Activated gamma-delta T cell treated with anti-CD3 and anti-CD28 coated beads, Interleukin-2, amount 50 U/mL, for 16 hours (primary cell): ENCODE measurements at regions not wholly inside any gene's neighbourhood (a gene's known extent, or its start where the extent isn't known, plus 50 kb on each side); places are given as distances from the start of the nearest gene placed in this dataset.
"Not testable (repeated sequence)": the region's sequence is repeated elsewhere in the genome, so short reads cannot be mapped to it uniquely, and the experiment has no call there.

Experiments
- DNase-seq: peaks from one replicate; pipeline ENCODE4 v3.0.0-alpha.2; 2020; ENCODE audit warnings: low read depth

DNA sequence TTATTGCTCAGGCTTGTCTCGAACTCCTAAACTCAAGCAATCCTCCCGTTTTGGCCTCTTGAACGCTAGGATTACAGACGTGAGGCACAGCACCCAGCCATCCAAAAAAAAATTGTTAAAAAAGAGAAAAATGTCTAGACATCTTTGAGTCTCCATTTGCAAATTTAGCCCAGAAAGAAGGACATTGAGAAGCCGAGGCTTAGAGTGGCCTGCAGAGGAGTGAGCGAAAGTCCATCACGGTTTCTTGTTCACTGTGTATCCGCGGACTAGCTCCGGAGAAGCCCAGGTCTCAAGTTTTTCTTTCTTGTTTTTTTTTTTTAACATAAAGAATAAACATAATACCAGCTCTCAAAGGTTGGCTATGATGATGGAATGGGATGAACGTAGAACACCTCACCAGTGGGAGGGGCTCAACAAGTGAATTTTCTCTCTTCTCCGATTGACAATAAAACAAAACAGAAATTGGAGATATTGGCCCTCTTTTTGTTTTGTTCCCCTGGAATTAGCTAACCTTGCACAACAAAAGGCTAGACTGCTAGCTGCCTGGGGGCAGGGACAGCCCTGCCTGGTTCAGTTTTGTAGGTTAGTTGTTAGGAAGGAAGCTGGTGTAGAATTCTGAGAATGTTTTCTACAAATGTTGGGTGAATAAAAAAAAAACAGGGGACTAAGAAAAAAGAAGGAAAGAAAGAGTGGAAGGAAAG is 163.4 kb downstream of the MYCN start:
- DNase-seq: no peak

DNA sequence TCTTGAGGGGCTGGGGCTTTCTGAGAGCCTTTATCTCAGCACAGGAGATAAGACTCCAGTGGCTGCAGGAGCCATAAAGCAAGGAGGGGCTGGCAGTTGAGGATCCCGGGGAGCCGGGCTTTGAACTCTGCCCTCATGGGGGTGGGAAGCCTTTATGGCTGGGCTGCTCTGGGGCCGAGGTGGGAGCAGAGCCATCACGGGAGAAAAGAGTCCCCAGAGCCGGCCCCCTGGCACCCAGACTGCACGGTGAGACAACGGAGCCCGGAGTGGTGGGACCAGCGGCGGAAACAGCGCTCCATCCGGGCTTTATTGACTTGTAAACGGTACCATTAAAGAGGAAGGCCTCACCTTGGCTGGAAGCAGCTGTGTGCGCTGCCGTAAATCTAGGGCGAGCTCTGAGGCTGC is 162.6 kb downstream of the MYCN start:
- no peak for DNase-seq

DNA sequence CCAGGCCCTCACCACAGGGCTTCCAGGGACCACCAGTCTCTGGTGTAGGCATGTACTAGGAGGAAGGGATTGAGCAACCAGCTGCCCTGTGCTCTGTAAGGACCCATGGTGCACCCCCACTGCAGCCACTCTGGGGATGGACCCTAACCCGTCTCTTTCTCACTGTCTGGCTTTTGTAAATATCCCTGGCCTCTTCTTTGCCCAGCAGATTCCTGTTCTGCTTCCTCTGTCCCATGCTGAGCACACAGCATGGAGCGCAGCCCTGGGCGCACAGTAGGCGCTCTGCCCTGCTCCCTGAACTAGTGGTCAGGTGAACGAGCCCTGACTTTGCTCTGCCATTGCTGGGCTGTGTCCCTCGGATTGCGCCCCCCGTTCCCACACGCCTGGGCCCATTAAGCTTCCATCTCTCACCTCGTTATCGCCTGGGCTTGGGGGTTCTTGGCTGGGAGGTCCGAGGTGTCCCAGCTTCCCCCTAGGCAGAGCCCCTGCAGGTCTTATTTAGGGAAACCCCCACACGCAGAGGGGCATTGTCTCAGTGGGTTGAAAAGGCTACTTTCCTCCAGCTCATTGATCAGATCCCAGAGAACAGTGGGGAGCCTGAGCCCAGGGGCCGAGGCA is 162.1 kb downstream of the MYCN start:
- no peak for DNase-seq

DNA sequence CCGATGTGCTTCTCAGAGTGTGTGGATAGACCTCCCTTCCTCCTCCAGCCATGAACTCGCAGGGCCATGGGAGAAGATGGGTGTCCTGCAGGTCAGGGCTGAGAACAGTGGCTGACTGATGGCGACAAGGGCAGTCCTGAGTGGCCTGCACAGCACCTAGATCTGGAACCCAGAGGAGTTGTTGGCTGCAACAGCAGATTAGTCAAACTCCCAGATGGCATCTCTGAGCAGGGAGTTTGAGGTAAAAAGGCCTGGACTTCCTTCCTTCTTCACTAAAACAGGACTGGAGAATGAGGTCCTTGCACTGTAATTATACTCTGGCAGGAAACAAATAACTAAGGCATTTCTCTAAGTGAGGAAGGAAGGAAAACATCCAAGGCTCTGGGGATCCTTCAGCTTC is 160.8 kb downstream of the MYCN start:
- no peak for DNase-seq

DNA sequence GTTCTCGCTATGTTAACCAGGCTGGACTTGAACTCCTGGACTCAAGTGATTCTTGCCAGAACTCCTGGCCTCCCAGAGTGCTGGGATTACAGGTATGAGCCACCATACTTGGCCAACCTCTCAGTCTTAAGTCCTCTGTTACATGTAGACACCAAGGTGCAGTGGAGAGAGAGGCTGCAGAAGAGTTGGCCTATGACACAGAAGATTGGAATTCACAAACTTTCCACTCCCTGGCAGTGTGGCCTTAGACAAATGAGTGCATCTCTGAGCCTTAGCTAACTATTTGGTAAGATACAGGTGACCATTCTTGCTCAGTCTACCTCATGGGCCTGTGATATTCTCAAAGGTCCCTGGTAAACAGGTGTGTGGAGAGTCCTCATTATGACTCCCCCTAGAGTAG is 159.7 kb downstream of the MYCN start:
- DNase-seq: no peak

DNA sequence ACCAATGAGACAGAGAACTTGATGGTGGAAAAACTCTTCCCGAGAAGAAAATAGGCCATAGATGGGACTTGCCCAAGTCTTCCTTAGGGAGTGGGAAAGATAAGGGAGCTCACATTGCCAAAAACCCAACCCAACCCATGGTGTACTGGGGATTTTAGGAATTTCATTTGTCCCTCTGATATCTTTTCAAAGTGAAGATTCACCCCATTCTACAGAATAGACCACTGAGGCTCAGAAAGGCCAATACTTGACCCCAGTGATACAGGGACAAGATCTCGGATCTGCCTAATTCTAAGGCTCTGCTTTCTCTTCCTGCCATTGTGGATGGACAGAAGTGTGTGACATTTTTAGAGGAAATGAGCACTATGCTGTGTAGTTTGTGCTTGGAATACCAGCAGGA is 159.0 kb downstream of the MYCN start:
- no peak for DNase-seq

DNA sequence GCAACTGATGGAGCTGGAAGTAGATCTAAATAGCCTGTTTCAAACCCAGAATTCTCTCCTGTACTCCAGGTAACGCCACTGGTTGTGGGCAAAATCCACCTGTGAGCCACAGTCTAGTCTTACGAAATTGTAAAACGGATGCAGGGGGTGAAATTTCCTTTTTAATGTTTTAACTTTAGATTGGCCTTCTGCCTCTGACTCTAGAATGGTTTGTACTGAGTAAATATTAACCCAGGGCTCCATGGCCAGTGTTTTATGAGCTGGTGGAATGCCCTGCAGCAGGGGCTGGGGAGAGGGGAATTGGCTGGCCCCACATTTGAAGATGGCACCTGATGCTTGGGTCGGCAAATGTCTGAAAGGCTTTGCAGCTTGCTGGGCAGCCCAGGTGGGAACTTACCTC is 156.6 kb downstream of the MYCN start:
- no peak for DNase-seq

DNA sequence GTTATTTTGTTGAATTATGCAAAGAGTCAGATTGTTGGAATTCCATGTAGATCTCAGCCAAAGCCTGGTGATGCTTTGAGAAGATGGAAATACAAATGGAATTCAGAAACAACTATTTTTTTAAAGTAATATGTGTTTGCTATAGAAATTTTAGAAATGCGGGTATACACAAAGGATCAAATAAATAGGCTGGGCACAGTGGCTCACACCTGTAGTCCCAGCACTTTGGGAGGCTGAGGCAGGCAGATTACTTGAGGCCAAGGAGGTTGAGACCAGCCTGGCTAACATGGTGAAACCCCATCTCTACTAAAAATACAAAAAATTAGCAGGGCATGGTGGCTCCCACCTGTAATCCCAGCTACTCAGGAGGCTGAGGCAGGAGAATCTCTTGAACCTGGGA is 155.1 kb downstream of the MYCN start:
- not testable (repeated sequence) for DNase-seq

DNA sequence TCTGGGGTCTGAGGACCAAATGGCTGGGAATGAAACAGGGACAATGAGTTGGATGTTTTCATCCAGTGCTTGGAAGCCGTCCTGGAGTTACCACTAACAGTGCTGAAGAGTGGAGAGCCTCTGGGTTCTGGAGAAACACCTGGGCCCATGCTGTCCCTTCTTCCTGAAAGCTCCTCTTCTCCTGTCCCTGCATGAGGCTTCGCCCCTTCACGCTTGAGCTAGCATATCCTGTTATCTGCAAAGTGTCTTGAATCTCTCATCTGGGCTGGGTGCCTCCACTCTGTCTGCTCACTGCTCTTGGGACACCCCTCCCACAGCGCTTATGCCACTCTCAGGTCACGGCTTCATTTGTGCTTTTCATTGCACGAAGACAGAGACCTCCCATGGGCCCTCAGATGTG is 154.5 kb downstream of the MYCN start:
- DNase-seq: no peak

DNA sequence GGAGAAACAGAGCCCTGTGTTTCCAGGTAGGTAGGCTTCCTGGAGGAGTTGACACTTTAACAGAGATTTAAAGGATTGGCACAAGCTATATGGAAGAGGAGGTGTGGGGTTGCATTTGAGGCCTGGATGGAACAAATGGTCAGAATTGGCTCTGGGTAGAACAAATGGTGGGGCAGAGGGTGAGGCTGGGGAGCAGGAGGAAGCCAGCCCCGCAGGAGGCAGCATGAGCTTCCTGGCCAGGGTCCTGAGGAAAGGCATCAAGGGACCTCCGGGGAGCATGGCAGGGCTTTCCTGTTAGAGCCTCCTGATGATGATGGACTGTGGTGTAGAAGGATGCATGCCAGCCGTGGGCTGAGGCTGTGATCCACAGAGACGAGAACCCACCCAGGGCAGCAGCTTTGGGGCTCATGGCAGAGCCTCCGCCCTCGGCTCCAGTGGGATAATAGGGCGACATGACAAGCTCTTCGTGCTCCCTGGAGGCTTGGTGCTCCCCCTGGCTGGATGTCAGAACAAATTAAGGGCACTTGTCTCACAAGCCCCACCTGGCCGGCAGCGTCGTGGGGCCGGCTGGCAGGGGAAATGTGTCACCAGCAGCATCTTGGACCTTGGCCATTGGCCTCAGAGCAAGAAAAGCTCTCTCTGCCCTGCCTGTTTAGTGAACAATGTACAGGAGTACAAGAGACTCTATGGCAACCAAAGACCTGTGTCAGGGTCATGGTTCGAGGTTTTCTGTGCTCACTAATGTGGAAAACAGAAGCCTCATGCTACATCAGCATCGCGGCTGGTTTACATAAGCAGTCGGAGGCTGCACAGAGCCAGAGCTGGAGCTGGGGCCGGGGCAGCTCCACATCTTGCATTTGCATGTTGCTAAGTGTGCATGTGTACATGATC is 153.5 kb downstream of the MYCN start:
- no peak for DNase-seq

DNA sequence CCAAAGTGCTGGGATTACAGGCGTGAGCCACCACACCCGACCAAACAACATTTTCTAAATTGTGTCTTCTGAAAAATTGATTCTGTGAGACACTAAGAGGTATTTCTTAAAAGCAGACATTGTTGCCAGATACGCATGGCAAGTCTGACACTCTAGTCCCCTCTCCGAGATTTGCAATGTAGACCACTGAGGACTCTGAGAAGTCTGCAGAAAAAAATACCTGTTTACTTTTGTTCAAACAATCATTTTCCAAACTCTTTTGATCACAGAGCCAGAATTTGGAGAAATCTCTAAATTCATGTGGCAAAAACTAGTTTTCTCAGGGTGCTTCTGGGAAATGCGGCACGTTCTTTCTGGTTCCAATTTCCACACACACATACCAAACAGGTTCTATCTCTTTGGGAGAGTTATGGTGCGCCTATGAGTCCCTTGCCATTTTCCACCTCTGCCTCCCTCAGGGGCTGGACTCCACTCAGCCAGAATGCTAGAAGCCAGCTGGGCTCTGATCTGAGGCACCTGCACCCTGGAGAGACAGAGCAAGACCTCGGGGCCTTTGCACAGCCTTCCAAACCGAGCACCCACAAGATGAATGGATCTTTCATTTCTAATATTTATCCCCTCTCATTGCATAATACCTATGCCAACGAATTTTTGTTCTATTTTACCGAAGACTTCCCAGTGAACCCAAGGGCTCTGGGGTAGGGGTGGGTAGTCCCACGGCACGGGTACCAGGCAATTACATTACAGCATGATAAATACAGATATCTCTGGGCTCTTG is 152.7 kb downstream of the MYCN start:
- DNase-seq: no peak

DNA sequence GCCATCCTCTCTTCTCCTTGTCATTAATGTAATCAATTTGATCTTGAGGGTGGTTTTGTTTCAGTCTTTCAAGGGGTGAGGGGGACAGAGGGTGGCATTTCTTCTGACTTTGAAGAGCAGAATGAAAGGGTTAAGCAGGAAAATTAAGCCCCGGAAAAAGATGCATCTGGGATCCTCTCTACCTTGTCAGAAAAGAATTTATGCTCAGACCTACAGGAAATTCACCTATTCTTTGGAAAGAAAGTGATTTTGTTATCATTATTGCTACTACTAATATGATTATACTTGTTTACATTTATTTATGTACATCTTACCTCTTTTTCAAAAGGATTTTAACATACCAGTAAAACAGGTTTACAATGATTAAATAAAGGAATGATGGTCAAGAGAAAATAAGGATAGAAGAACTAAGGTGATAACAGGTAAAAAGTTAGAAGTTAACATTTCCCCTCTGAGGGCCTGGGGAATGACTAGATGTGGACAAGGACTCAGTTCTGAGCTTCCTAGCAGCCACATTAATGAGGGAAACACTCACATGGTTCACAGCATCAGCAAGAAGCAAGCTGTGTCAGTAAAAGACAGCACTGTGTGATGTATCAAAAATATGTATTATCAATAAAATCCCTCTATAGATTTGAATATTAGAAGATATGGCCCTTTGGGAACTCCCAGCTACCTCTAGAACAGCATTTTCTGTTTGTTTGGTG is 151.4 kb downstream of the MYCN start:
- no peak for DNase-seq

DNA sequence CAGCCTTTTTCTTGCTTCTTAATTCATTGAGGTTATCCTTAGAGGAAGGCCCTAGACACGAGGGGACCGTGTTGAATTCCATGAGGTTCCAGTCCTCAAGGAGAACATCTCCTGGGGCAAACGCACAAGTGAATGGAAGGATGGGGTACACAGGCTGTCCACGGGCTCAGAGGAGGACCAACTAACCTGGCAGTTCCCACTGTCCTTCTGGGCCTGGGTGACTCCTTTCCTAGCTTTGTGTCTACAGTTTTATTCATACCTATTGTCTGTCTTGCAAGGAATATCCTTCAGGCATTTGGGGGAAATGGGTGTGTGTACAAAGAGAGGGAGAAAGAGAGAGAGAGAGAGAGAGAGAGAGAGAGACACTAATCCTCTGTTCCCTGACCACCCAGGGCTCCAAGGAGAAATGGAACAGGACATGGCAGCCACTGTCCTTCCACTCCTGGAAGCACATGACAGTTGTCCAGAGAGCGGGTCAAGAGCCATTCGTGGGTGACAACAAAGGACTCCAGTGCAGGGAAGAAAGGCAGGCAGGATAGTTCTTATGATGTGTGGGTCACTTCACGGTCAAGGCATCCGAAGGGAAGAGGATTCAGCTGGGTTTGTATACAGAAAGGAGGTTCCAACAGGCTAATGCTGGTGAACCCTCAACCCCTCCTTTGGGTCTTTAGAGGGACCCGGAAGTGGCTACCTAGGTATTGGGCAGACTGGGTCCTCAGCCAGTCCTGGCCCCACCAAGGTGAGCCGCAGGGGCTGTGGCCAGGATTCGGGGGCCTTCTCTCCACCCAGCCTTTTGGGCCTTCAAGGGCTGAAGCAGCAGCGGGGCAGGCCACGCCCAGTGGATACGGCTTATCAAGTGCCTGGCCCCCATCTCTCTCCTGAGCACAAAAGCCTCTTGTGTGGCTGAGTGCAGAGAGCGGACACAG is 150.6 kb downstream of the MYCN start:
- DNase-seq: no peak

DNA sequence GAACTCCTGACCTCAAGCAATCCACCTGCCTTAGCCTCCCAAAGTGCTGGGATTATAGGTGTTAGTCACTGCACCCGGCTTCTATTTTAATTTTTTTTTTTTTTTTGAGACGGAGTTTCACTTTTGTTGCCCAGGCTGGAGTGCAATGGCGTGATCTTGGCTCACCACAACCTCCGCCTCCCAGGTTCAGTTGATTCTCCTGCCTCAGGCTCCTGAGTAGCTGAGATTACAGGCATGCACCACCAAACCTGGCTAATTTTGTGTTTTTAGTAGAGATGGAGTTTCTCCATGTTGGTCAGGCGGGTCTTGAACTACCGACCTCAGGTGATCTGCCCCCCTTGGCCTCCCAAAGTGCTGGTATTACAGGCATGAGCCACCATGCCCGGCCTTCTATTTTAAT is 149.1 kb downstream of the MYCN start:
- not testable (repeated sequence) for DNase-seq

DNA sequence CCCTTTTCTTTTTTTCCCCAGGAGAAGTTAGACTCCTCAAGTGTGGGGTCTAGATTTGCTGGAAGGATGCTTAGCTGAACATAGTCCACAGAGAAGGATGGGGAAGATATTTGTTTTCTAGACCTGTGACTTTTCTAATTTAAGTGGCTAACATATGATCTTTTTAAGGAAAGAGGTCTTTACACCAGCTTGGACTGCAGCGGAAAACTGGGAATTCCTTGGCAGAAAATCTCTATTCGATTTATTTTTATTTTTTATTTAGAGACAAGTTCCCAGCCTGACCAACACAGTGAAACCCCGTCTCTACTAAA is 148.4 kb downstream of the MYCN start:
- DNase-seq: no peak

DNA sequence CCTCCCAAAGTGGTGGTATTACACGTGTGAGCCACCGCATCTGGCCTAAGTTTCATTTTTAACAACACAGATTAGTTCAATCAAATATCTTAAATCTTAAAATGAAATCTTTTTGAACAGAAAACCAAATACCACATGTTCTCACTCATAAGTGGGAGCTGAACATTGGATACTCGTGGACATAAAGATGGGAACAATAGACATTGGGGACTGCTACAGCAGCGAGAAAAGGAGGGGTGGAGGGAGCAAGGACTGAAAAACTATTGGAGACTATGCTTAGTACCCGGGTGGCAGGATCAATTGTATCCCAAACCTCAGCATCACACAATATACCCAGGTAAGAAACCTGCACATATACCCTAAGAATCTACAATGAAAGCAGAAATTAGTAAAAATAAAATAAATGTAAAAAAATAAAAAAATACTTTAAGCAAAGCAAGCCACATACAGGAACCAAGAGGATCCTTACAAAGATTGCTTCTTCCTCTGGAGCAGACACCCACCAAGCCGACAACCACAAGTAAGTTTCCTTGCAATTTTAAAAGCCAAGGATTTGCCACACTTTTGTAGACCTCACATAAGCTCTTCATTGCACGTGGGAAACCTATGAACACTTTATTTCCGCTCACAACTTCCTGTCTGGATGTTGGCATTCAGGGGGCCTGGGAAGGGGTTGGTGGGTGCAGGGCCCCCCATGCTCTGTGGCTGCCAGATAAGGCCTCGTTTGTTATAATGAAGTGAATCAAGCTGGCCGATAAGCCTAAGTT is 147.9 kb downstream of the MYCN start:
- no peak for DNase-seq

DNA sequence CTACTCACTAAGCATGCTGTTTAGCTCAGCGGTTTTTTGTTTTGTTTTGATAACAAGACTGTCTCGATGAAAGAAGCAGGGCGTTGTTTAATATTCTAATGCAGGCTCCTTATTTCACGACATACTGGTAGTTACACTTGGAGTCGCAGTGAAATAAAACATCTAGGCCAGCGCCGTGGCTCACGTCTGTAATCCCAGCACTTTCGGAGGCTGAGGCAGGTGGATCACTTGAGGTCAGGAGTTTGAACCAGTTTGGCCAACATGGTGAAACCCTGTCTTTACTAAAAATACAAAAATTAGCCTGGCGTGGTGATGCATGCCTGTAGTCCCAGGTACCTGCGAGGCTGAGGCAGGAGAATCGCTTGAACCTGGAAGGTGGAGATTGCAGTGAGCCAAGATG is 145.8 kb downstream of the MYCN start:
- DNase-seq: not testable (repeated sequence)

DNA sequence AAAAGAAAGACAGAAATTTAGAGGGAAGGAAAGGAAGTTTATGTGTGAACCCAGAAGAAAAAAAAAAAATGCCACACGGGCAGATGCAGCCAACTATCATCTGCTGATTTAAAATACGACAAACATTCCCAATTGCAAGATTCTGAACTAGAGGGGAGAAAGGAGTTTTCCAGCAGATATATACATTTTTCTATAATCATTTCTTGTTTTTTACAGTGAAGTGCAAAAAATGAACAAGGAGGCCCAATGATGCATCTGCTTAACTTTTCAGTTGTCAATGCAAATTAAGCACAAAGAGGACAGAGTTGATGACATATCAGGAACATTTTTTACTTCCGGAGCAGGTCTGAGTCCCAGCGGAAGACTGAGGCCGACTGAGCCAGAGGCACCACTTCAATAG is 144.7 kb downstream of the MYCN start:
- DNase-seq: no peak

DNA sequence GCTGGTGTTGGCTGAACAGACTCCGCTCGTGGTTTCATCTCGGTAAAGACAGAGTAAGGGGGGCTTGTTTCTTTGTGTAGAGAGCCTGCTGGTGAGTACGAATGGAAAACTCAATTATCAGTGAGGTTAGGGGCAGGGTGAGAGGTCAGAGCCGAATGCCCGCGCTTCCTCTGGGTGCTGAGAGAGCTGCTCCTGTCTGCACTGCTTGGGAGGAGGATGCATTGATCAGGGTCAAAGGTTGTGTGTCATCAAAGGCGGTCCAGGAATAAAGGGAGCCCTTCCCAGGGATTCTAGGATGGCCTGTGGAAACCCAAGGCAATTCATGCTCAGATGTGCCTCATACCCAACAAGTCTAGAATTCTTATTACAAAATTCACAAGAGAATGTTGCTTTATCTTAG is 143.9 kb downstream of the MYCN start:
- no peak for DNase-seq

DNA sequence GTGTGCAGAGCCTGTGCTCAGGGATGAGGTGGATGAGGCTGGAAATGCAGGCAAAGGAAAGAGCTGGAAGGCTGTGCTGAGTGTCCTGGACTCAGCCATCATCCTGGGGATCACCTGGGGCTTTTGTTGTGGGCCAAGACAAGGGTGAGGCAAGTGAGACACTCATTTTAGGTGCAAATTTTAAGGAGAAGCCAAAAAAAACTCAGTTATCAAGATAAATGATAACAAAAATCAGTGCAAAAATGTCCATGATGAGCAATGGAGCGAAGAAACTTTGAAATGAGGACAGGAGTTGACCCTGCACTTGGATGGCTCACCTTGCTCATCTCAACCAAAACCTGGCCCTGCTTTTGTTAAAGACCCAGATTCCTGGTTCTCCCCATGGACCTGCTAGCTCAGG is 141.9 kb downstream of the MYCN start:
- DNase-seq: no peak
